ENCODE measurements at regions not wholly inside any gene's neighbourhood (a gene's known extent, or its start where the extent isn't known, plus 50 kb on each side); places are given as distances from the start of the nearest gene placed in this dataset.

DNA sequence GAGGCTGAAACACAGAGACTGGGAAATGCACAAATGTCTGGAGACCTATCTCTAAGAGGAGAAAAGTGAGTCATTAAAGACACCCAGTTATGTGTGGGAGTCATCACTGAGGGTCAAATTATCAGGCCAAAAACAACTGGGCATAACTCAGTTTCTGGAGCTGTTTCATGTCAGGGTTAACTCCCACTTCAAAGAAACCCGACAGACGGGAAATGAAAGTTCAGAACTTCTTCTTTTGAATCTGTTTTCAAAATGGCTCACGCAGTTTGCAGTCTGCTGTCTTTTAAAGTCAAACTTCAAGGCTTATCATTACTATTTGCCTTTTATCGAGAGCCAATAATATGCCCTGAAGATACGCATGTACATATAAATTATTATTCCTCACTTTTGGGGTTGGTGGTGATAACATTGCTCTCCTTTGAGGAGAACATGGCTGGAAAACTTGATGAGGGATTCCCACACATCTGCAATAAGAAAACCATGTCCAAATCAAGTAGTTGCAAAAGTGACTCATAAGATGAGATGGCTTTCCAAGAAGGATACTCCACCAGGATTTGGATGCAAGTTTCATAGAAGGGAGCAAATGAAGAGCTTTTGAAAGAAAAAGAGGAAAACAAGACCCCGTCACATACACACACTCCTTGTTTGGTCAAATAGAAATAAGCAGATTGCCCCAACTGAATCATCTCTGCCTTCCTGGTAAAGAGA is 341.4 kb downstream of the ADAMTS20 start:
- peak; percentile 38 for FAIRE-seq
- peak; percentile 99 for ATAC-seq
- TF ChIP-seq IKZF1 (conservative IDR thresholded peaks at IDR 0.05), result peak; percentile 65
- no peak for TF ChIP-seq RCOR1 (conservative IDR thresholded peaks at IDR 0.05; ENCODE audit: low read depth, low read length)
- TF ChIP-seq, protein P1, sequence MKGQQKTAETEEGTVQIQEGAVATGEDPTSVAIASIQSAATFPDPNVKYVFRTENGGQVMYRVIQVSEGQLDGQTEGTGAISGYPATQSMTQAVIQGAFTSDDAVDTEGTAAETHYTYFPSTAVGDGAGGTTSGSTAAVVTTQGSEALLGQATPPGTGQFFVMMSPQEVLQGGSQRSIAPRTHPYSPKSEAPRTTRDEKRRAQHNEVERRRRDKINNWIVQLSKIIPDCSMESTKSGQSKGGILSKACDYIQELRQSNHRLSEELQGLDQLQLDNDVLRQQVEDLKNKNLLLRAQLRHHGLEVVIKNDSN (IDR thresholded peaks at IDR 0.05; ENCODE audit: borderline replicate concordance, extremely low read length, insufficient read depth, low read depth, low read length), result no peak
- TF ChIP-seq EP300 (IDR thresholded peaks at IDR 0.05; ENCODE audit: borderline replicate concordance in 1 of 2, control insufficient read depth in 1 of 2, low read depth in 2 of 2, low read length in 2 of 2), result peak; percentile 69 to 74; a peak in 2 of 4 replicates
- 0 out of 2 replicates have a peak, but pooled peaks have one; percentile 37 for TF ChIP-seq CBX5 (IDR thresholded peaks at IDR 0.05; ENCODE audit: low read depth)
- peak; percentile 97 for TF ChIP-seq TCF7 (IDR thresholded peaks at IDR 0.05; ENCODE audit: borderline replicate concordance)
- no peak for TF ChIP-seq CBX3 (IDR thresholded peaks at IDR 0.05; ENCODE audit: borderline replicate concordance, low read depth)
- no peak for TF ChIP-seq POU2F2 (IDR thresholded peaks at IDR 0.05; ENCODE audit: borderline replicate concordance, low read depth, low read length)
- TF ChIP-seq RUNX3 (IDR thresholded peaks at IDR 0.05; ENCODE audit: low read length), result peak; percentile 62
- peak in 1 of 2 experiments; percentile 18; a peak in 1 of 4 replicates for TF ChIP-seq BHLHE40 (IDR thresholded peaks at IDR 0.05; ENCODE audit: borderline replicate concordance in 1 of 2, low read depth in 2 of 2, low read length in 1 of 2)
- TF ChIP-seq SPI1 (IDR thresholded peaks at IDR 0.05; ENCODE audit: borderline replicate concordance, insufficient read depth, low read depth, low read length), result peak; percentile 92
- peak; percentile 83 for TF ChIP-seq MTA2 (IDR thresholded peaks at IDR 0.05; ENCODE audit: low read depth)
- peak; percentile 26; the same call in 1 of the 2 replicates for TF ChIP-seq BMI1 (IDR thresholded peaks at IDR 0.05; ENCODE audit: borderline replicate concordance)
- no peak for TF ChIP-seq MEF2A (IDR thresholded peaks at IDR 0.05; ENCODE audit: insufficient read depth, low read depth, low read length)
- TF ChIP-seq, protein P2, sequence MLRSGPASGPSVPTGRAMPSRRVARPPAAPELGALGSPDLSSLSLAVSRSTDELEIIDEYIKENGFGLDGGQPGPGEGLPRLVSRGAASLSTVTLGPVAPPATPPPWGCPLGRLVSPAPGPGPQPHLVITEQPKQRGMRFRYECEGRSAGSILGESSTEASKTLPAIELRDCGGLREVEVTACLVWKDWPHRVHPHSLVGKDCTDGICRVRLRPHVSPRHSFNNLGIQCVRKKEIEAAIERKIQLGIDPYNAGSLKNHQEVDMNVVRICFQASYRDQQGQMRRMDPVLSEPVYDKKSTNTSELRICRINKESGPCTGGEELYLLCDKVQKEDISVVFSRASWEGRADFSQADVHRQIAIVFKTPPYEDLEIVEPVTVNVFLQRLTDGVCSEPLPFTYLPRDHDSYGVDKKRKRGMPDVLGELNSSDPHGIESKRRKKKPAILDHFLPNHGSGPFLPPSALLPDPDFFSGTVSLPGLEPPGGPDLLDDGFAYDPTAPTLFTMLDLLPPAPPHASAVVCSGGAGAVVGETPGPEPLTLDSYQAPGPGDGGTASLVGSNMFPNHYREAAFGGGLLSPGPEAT (IDR thresholded peaks at IDR 0.05; ENCODE audit: low read depth), result peak; percentile 64; the same call in 1 of the 2 replicates
- TF ChIP-seq ETV6 (conservative IDR thresholded peaks at IDR 0.05 in 1 of 2, IDR thresholded peaks at IDR 0.05 in 1 of 2; ENCODE audit: borderline replicate concordance in 1 of 2, low read depth in 1 of 2), result peak in 1 of 2 experiments; percentile 38; a peak in 1 of 4 replicates
- TF ChIP-seq PAX5 (IDR thresholded peaks at IDR 0.05; ENCODE audit: borderline replicate concordance, low read depth, low read length), result peak; percentile 37; the same call in 1 of the 2 replicates
- no peak for TF ChIP-seq CEBPB (IDR thresholded peaks at IDR 0.05; ENCODE audit: borderline replicate concordance in 1 of 2, low read depth in 2 of 2, low read length in 2 of 2)
- TF ChIP-seq STAT3 (IDR thresholded peaks at IDR 0.05; ENCODE audit: low read depth, low read length), result 0 out of 2 replicates have a peak, but pooled peaks have one; percentile 61
- peak; percentile 83 for TF ChIP-seq YY1 (IDR thresholded peaks at IDR 0.05; ENCODE audit: low read depth, low read length)
- peak; percentile 70 for TF ChIP-seq TBL1XR1 (IDR thresholded peaks at IDR 0.05; ENCODE audit: low read depth, low read length)

More for the DNA sequence above, 341.4 kb downstream of the ADAMTS20 start:
- Histone ChIP-seq H3K79me2 (ENCODE audit: control insufficient read depth, insufficient read depth, low read length) (no peaks in the 10 kb centered on the region), H3K27ac (ENCODE audit: control insufficient read depth, insufficient read depth) (no peak overlapping the region), H3K27me3 (replicated peaks in 1 of 2; ENCODE audit: control insufficient read depth in 2 of 2, insufficient read depth in 2 of 2, low read length in 1 of 2) (no peaks in the 10 kb centered on the region), H2AFZ (ENCODE audit: control insufficient read depth, low read depth, low read length) (peak overlapping the region; percentile 73), H3K4me2 (ENCODE audit: control insufficient read depth, insufficient read depth) (peak overlapping the region; percentile 34), H4K20me1 (ENCODE audit: control insufficient read depth, insufficient read depth) (no peaks in the 10 kb centered on the region), H3K36me3 (ENCODE audit: control insufficient read depth in 2 of 2, insufficient read depth in 2 of 2, low read length in 1 of 2) (no peaks in the 10 kb centered on the region), H3K9me3 (replicated peaks; ENCODE audit: control insufficient read depth, insufficient read depth, low read length) (no peaks in the 10 kb centered on the region), H3K4me1 (ENCODE audit: control insufficient read depth, insufficient read depth, low read length) (peaks cover 9% of the 10 kb centered on the region; the same call in 1 of the 2 replicates), H3K9ac (ENCODE audit: control insufficient read depth, insufficient read depth, low read length) (no peak overlapping the region), H3K4me3 (no peak overlapping the region)
- POLR2A ChIA-PET, result interaction anchor here (0.7 to 1.6 kb wide), 2 partner anchors 61 to 467 kb away, joined by 3 to 4 read pairs; no protein-coding TSS in a partner anchor
- SMC1A ChIA-PET (ENCODE audit: uncharacterized antibody, unreplicated experiment), result interaction anchor here (0.7 to 5.2 kb wide), 13 partner anchors 11 to 127 kb away, joined by 3 to 19 read pairs (median 4); no protein-coding TSS in a partner anchor
- RAD21 ChIA-PET (ENCODE audit: unreplicated experiment), result interaction anchor here (0.6 to 2.6 kb wide), 8 partner anchors 17 to 742 kb away, joined by 3 to 10 read pairs (median 4); no protein-coding TSS in a partner anchor
- BruUV-seq (replicated peaks), result no TSS peak
- intact Hi-C loops (cut with micrococcal nuclease; ENCODE audit: unreplicated experiment) (loop anchor here (2.0 to 10.0 kb wide), 4 partner anchors 68 to 728 kb away; no protein-coding TSS in a partner anchor), in situ Hi-C loops (cut with MboI) (no loop called here)
- peak; percentile 57 for DNase-seq (ENCODE audit: low read depth, low spot score)
- CTCF ChIA-PET, result interaction anchor here (0.8 to 2.7 kb wide), 7 partner anchors 9 to 731 kb away, joined by 3 to 10 read pairs (median 3); no protein-coding TSS in a partner anchor
- 13% methylated on average over 6 of the region's 6 CpGs for WGBS (ENCODE audit: insufficient coverage, insufficient replicate concordance, low lambda C conversion rate, missing lambda C conversion rate)

All from GM12878 (cell line).